Transverse colon (tissue), 4 donors: ENCODE measurements at regions not wholly inside any gene's neighbourhood (a gene's known extent, or its start where the extent isn't known, plus 50 kb on each side); places are given as distances from the start of the nearest gene placed in this dataset.

Source experiments
- CTCF ChIP-seq, 5 experiments: fragments of 200-600 bp in 3 of 5; fragments of 450-650 bp in 2 of 5; sonication (generic) in 3 of 5; IDR thresholded peaks; 1 replicate in 2 of 5; 2 replicates in 3 of 5; pipeline ENCODE4 v1.5.1; 2016 to 2017; ENCODE audit warnings: antibody characterized with exemption in 5 of 5, inconsistent platforms in 3 of 5, mild to moderate bottlenecking in 2 of 5, moderate library complexity in 1 of 5
- POLR2A ChIP-seq: fragments of 450-650 bp; IDR thresholded peaks from one replicate; pipeline ENCODE4 v1.6.1; 2016; ENCODE audit warnings: antibody characterized with exemption, mild to moderate bottlenecking, moderate library complexity
- POLR2AphosphoS5 ChIP-seq, 3 donors: sonication (generic); formaldehyde crosslinking; IDR thresholded peaks; one replicate each; pipeline ENCODE4 v1.6.1; 2016; ENCODE audit warnings: antibody characterized with exemption in 3 of 3

GRCh38 chr7:18390535-18390907, 105.0 kb upstream of the HDAC9 start:
- TF ChIP-seq CTCF (IDR thresholded peaks at IDR 0.05) (no peak), POLR2AphosphoS5 (IDR thresholded peaks at IDR 0.05) (no peak), POLR2A (no peak)
